HCEC 1CT (cell line): ENCODE measurements at regions not wholly inside any gene's neighbourhood (a gene's known extent, or its start where the extent isn't known, plus 50 kb on each side); places are given as distances from the start of the nearest gene placed in this dataset.

ENCODE experiments used
- DNase-seq: peaks from one replicate; pipeline ENCODE4 v3.0.0-alpha.2; 2017

DNA sequence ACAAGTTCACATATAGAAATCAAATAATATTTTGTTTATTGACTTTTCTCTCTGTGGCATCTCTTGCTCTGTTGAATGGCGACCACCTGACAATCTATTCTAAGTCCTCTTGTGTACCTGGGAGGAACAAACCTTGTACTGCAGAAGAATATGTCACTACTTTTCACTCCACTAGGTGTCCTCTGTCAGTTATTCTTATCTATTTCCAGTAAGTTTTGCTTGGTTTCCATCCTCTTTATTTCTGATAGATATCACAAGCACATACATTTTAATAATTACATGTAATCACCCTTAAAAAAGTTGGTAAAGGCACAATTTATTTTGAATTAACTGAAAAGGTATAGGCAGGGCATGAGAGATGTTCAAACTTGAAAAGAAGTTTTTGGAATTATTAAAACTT, 238.4 kb downstream of the SNCA start:
- peak; percentile 23 for DNase-seq

DNA sequence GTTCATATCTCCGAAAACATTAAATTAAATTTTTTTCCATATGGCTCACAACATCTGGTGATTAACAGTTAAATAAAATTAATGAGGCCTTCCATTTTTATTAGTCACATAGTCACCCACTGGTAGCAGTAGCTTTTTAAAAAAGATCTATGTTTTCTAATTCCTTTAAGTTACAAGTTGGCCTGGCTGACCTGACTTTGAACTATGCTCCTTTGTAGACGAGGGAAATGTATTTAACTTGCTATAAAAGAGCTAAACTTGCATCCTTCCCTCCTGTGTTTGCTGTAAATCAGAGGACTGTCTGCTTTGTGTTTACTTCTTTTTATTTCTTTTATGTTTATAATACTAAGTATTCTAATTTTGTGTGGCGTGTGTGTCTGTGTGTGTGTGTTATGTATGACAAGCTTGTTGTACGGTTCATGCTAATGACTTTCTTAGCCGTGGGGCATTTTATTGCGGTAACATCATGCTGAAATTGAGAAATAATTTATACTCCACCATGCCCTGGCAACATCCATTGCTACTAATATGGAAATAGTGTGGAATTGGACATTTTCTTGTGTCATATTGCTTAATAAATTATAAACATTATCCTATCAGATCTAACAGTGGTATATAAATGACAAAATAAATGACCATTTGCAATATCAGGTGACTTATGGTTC, 241.7 kb downstream of the SNCA start:
- no peak for DNase-seq

DNA sequence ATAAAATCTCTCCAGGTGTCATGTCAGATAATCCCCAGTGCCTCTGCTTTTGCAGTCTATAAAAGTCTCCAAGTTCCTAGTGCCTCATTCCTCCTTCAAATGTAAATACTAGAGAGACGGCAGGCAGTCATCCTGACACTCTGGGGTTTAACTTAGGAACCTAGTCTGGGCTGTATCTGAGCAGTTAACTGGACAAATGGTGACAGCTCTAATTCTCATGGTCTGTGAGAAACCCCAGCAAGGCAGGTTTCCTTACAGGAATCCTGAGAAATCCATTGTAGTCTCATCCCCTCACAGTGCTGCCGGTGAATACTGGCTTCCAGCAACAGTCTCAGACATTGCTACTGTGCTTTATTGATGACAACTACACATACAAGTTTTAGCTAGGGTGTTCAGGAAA, 246.8 kb downstream of the SNCA start:
- no peak for DNase-seq

DNA sequence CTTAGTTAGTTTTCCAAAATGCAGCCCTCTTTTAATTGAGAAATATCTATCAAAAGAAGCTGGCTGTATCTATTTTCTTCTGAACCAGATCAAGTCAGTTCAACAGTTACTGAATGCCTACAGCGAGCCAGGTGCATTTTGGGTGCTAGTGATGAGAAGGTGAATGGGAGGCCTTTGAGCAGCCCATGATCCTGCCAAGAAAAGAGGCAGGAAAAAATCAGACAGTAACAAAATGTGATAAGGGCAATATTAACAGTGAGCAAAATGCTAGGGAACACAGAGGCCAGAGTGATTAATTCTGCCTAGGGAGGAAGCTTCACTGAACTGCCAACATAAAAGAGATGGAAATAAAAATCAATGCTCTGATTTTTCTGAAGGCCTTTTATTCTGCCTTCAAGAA, 248.5 kb downstream of the SNCA start:
- DNase-seq = no peak

DNA sequence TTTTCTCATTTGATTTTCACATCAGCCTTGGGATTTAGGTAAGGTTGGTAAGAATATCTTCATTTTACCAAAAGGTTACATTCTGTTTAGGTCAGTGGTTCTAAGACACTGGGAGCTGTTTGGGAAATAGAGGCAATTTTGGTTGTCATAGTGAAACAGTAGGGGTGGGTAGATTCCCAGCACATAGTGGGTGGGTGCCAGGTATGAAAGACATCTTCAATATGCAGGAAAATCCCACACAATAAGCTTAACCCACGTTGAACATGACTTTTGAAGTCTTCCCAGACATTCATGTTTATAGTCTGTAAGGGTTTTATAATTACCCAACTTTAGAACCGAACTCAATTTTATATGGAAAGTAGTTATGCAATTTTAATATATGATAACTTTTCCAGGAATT, 249.6 kb downstream of the SNCA start:
- no peak for DNase-seq

DNA sequence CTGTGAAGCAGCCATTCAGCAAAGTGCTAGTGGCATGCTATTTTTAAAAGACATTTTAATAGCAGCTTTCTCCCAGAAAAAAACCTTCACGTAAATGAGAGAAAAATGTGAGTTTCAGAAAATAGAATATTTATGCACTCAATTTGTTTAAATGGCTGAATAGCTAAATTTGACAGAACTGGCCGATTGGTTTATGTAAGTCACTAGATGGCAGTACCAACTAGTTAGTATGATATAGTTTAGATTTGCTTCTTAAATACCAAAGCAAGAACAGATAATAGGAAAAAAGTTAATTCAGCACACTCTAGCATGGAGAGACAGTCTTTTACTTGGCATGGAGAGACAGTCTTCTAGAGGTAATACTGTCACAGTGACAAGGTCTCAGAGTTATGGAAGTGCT, 250.1 kb downstream of the SNCA start:
- peak; percentile 7 for DNase-seq

DNA sequence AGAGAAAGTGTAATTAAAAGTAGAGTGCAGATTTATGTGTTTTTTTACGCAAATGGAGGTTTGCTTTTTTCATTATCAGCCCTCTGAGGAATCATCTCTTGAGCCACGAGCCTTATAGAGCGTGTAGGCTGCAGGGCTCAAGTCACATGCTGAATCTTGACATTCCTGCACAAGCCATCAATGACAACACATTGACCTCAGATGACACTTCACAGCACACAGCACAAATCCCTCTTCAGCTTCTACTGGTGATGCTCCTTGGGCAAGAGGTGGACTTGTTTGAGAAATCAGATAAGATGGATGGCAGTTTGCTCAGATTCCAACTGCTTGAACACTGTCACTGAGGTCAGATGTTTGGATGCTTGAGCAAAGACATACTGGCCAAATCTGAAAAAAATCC, 250.6 kb downstream of the SNCA start:
- DNase-seq = no peak

DNA sequence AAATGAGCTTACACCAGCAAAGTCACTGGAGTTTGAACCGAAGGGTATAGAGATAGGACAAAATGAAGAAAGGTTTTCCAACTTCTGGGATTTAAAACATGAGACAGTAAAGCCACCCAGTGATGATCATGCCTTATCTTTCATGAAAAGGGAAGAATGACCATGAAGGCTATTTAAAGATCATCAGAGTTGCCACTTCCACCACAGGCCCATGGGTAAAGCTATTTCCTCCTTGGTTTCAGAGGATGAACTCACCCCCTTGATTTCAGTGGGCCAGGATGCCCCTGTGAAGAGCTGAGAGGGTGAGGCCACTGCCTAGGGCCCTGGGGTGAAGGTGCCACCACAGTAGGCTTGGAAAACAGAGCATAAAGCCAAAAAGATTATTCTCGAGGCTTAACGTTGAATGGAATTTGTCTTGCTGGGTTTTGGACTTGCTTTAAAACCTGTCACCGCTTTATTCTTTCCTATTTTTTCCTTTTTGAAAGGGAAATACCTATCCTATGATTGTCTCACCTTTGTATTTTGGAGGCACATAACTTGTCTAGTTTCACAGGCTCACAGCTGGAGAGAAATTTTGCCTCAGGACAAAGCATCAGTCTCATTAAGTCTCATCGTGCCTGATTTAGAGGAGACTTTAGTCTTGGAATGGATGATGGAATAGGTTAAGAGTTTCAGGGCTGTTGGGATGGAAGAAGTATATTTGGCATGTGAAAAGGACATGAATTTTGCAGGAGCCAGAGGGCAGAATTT, 254.0 kb downstream of the SNCA start:
- no peak for DNase-seq

DNA sequence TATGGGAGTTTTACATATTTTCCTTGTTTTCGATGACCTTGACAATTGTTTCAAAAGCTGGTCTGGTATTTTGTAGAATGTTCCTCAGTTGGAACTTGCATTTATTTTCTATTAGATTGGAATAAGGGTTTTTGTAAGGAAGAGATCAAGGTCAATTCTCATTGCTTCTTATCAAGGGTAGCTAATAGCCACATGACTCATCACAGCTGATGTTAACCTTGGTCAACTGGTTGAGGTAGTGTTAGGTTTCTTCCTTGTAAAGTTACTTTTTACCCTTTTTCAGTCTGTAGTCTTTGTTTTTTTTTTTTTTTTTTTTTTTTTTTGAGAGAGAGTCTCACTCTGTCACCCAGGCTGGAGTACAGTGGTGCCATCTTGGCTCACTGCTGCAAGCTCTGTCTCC, 257.2 kb downstream of the SNCA start:
- no peak for DNase-seq

DNA sequence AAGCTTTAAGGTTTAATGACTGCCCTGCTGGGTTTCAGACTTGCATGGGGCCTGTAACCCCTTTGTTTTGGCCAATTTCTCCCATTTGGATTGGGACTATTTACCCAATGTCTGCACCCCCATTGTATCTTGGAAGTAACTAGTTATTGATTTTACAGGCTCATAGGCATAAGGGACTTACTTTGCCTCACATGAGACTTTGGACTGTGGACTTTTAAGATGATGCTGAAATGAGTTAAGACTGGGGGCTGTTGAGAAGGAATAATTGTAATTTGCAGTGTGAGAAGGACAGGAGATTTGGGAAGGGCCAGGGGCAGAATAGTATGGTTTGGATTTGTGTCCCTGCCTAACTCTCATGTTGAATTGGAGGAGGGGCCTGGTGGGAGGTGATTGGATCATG, 260.7 kb downstream of the SNCA start:
- DNase-seq = no peak

DNA sequence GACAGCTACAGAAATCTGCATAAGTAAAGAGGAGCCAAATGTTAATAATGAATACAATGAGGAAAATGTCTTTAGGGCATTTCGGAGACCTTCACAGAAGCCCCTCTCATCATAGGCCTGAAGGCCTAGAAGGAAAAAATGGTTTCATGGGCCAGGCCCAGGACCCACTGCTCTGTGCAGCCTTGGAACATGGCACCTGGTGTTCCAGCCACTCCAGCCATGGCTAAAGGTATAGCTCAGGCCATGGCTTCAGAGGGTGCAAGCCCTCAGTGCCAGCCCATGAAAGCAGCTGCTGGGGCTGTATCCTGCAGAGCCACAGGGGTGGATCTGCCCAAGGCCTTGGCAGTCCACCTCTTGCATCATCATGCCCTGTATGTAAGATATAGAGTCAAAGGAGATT, 261.1 kb downstream of the SNCA start:
- no peak for DNase-seq

DNA sequence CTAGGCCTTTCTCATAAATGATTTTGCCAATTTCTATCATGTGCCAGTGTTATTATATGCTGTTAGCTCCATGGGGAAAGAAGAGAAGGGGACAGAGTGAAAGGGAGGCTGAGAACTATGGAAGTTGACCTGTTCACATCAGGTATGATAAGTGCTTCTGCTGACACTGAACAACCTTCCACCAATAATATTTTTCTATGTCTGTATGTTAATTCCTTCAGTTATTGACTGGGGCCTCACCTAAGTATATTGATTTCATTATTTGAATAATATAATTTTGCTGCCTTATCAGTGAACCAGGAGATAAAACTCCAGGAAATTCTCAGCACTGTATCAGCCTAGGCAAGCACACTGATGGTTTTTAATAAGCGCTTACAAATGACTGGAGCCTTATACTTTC, 262.8 kb downstream of the SNCA start:
- DNase-seq = no peak

DNA sequence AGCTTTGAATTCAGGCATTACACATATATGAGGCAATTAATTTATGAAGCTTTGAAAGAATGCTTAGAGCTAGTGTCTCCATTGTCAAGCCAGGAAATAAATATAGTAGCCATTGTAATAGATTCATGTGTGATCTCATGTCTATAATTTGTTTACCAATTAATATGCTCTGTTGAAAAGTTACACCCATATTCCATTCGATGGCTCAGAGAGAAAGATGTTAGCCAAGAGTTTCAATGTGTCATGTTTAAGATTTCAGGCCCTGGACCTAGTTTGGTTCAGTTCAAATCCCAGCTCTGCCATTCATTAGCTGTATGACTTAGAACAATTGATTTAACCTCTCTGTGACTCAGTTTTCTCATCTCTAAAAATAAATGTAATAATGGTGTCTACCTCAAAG, 263.3 kb downstream of the SNCA start:
- no peak for DNase-seq

DNA sequence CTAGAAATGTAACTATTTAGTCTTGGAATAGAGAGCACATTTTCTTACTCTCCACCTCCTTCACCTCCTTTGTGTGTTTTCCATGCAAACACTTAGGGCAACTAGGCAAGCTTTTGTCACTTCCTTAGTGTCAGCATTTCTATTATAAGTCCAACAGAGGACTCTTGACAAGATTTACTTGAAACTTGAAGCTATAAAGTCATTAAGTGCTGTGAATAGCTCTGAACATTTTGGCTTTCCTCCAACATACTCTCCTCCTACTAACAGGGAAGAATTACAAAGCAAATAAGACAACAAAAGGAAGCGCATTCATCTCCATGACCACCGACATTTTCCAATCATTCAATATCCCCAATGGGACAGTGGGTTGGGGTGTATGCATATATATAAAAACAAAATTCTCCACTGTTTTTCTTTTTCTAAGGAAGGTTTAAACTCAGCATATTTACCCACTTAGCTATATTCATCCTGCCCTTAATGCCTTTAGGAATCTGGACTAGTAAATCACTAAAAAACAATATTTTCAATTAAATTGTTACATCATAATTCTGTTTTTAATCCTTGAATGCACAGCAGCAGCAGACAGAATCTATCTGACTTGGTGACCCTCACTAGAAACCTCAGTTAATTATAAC, 264.6 kb downstream of the SNCA start:
- DNase-seq = no peak

DNA sequence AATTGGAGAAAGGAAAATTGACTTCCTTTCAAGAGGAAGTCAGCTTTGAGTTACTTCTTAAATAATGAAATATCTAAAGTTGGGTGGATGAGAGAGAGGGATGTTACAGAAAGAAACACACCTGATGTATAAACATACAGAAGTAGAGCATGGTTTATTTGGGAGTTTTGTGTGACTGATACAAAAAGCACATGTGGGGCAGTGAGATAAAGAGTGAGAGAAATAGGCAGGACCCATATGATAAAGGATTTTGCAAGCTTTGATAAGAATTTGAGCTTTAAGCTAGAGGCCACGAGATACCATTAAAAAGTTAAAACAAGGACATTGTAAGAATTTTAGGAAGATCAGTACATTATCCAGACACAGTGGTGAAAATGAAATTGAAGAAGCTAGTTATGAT, 263.3 kb upstream of the GPRIN3 start:
- DNase-seq = no peak

DNA sequence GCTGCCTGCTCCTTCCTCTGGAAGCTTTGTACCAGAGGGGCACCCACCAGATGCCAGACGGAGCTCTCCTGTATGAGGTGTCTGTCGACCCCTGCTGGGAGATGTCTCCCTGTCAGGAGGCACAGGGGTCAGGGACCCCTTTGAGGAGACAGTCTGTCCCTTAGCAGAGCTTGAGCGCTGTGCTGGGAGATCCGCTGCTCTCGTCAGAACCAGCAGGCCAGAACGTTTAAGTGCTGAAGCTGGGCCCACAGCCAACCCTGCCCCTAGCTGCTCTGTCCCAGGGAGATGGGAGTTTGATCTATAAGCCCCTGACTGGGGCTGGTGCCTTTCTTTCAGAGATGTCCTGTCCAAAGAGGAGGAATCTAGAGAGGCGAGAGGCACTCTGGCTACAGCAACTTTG, 260.3 kb upstream of the GPRIN3 start:
- no peak for DNase-seq

DNA sequence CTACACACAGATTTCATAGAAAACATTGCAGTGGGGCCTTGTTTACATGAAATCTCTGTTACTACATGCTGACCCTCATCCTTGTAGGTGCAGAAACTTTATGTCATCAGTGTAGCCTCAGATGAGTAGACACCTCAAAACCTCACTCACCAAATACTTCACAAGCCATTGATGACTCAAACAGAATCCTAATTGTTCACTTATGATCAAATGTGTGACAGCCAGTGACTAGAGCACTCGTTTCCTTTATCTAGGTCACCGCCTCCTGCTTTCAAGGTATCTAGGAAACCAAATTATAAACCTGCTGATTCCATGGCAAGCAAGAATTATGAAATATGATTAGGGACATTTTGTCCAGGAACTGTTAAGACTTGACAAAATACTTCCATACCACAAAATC, 255.8 kb upstream of the GPRIN3 start:
- DNase-seq = peak; percentile 37

DNA sequence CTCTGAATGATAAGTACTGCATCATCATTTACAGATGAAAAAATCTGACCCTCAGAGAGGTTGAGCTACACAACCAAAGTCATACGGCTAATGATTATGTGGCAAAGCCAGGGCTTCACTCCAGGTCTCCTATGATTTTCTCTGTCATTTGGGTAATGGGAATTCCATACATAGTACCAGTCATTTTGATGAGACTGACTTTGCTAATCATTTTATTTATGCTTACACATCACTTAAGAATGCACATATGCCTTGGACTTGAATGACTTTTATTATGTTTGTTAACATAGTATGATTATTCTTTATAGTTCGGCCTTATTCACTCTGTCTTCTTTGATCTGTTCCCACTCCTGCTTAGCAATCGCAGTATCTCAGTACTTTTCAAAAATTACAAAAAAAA, 255.1 kb upstream of the GPRIN3 start:
- peak; percentile 58 for DNase-seq

DNA sequence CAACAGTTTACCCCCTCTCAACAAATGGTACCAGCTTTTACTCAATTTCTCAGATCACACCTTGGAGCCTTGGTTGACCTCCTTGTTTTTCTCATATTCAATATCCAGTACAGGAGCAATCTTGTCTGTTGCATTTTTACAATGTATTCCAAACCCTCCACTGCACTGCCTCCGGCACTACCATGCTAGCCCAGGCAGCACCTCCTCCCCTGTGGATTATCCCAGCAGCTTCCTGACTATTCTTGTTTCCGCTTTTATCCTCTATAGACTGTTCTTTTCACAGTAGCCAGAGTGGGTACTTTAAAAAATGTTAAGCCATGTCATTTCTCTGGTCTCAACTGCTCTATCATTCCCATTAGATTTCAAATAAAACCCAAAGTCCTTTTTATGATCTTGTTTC, 253.4 kb upstream of the GPRIN3 start:
- no peak for DNase-seq

DNA sequence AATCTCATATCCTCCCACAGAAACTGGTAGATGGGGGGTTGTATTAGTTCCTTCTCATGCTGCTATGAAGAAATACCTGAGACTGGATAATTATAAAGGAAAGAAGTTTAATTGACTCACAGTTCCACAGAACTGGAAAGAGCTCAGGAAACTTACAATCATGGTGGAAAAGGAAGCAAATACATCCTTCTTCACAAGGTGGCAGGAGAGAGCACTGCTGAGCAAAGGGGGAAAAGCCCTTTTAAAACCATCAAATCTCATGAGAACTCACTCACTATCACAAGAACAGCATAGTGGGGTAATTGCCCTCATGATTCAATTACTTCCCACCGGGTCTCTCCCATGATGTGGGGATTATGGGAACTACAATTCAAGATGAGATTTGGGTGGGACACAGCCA, 250.5 kb upstream of the GPRIN3 start:
- peak; percentile 22 for DNase-seq

DNA sequence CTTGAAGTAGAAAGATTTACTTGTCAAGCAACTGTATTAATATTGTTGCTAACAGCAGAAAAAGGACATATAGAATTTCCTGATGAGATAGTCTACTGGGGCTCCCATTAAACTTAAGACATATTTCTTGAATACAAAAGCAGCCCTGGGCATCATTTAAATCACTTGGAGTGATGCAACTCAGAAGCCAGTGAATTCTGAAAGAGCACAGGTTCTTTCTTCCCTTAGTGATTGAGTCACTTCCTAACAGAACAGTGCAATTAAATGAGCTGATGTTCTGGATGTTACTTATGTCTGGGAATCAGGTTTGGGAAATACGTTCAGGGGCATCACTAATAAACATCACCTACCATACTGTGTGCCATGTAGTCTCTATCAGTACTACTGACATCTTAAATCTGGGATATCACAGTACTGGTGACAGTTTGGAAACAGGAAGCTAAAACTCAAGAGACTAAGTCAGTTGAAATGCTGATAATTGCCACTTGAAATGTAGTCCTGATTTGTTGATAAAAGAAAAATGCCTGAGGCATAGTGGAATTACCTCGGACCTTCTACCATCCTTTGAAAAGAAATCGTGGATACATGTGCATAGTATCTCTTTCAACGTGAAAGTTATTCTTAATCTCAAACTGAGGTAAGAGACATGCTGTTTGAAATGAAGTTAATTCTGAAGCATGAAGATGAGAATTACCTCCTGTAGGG, 249.2 kb upstream of the GPRIN3 start:
- DNase-seq = peak; percentile 5

DNA sequence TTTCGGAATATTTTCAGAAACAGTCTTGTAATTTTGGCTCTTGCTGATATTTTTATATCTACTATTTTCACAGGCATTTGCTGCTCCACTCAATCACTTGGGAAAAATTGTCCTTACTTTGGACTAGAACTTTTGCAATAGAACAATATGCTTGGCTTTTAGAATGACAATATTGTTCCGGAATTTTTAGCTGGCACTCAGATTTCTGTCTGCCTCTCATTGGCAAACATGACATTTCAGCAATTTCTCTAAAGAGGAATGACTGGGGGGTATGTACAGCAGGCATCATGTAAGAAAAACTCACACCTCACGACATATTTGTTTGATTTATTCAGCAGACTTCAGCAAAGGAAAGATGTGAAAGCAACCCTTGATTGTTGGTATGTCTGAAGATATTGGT, 243.6 kb upstream of the GPRIN3 start:
- DNase-seq = no peak

DNA sequence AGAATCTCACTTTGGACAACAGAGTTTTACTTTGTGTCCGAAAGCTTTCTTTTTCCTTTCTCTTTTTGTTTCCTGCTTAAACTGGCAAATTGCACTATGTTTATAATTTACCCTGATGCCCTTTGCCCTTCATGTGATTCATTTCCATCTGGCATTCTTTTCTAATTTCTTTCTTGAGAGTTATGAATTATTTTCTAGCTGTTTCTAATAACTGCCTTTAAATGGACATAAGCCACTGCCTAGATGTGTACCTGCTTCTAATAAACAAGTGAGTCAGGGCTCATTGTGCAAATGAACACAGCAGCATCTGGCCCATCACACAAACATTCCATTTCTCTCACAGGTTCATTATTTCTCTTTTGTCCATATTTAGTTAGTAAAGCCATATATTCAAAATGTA, 242.3 kb upstream of the GPRIN3 start:
- peak; percentile 81 for DNase-seq

DNA sequence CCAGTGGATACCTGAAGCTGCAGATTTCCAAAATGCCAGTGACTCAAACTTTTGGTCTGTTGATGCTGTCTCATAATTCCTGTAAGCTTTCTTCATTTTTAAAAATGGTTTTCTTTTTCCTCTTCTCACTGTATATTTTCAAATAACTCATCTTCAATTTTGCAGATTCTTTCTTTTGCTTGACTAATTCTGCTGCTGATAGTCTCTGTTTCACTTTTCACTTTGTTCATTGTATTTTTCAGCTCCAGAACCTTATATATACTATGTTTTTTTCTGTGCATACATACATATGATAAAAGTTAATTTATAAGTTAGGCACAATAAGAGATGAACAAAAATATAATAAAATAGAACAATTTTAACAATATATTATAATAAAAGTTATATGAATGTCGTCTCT, 237.7 kb upstream of the GPRIN3 start:
- DNase-seq = no peak
